ENCODE measurements at regions not wholly inside any gene's neighbourhood (a gene's known extent, or its start where the extent isn't known, plus 50 kb on each side); places are given as distances from the start of the nearest gene placed in this dataset.

DNA sequence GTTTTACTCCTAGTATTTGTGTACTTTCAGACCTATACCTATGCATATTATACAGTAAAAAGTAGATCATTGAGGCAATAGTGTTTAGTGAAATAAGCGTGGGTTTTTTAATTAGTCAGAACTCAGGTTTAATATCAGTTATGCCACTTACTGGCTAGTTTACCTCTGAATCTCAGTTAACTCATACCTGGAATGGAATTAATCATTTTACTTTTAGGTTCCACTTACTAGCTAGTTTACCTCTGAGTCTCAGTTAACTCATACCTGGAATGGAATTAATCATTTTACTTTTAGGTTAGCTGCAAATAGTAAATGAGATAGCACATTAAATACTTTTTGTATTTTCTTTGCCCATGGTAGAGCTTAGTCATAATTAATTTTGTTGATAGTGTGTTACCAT lies 475.7 kb downstream of the CCER1 start:
- Histone ChIP-seq H2AFZ (ENCODE audit: low read length) (no peak overlapping the region), H3K4me3 (replicated peaks in 1 of 4; ENCODE audit: control extremely low read depth in 1 of 4, insufficient read depth in 1 of 4, low read depth in 3 of 4, low read length in 4 of 4) (no peak overlapping the region), H3K36me3 (ENCODE audit: control insufficient read depth, insufficient read depth, low read length) (no peaks in the 10 kb centered on the region), H3K4me1 (ENCODE audit: control insufficient read depth, extremely low read depth, insufficient read depth, low read length) (no peaks in the 10 kb centered on the region), H3K9ac (ENCODE audit: insufficient read depth, low read length) (no peak overlapping the region), H3K27ac (ENCODE audit: insufficient read depth, low read length) (no peak overlapping the region), H4K20me1 (ENCODE audit: control insufficient read depth, extremely low read depth, insufficient read depth, low read length) (no peaks in the 10 kb centered on the region), H3K4me2 (ENCODE audit: extremely low read depth, insufficient read depth, low read length) (no peak overlapping the region), H3K27me3 (ENCODE audit: control insufficient read depth, insufficient read depth, low read length) (no peaks in the 10 kb centered on the region), H3K79me2 (ENCODE audit: control insufficient read depth, insufficient read depth, low read length) (no peaks in the 10 kb centered on the region), H3K9me3 (ENCODE audit: control insufficient read depth, insufficient read depth, low read depth, low read length) (no peaks in the 10 kb centered on the region)
- TF ChIP-seq EZH2 (IDR thresholded peaks at IDR 0.05; ENCODE audit: low read length, missing control alignments) = no peak
- TF ChIP-seq, protein P1, sequence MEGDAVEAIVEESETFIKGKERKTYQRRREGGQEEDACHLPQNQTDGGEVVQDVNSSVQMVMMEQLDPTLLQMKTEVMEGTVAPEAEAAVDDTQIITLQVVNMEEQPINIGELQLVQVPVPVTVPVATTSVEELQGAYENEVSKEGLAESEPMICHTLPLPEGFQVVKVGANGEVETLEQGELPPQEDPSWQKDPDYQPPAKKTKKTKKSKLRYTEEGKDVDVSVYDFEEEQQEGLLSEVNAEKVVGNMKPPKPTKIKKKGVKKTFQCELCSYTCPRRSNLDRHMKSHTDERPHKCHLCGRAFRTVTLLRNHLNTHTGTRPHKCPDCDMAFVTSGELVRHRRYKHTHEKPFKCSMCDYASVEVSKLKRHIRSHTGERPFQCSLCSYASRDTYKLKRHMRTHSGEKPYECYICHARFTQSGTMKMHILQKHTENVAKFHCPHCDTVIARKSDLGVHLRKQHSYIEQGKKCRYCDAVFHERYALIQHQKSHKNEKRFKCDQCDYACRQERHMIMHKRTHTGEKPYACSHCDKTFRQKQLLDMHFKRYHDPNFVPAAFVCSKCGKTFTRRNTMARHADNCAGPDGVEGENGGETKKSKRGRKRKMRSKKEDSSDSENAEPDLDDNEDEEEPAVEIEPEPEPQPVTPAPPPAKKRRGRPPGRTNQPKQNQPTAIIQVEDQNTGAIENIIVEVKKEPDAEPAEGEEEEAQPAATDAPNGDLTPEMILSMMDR (conservative IDR thresholded peaks at IDR 0.05 in 1 of 2, IDR thresholded peaks at IDR 0.05 in 1 of 2; ENCODE audit: low read depth in 1 of 2, low read length in 2 of 2) = no peak
- DNase-seq (ENCODE audit: low read depth in 2 of 2) = no peak

DNA sequence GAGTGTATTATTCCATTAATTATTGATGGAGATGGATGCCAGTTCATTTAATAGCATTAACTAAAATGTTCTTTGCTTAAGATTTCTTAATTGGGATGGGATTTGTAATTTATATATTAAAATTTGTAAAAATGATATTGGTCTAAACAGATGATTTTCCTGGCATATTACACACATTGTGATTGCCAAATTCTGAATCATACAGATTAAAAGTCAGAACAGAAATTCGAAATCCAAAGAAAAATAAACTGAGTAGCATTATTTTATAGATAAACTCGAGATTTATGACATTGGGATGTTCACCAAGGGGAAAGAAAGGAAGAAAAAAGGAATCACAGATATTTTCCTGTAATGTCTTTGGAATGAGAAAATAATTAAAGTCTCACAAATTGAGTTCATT lies 481.1 kb downstream of the CCER1 start:
- no peak overlapping the region for H3K9ac ChIP-seq (ENCODE audit: insufficient read depth, low read length)

DNA sequence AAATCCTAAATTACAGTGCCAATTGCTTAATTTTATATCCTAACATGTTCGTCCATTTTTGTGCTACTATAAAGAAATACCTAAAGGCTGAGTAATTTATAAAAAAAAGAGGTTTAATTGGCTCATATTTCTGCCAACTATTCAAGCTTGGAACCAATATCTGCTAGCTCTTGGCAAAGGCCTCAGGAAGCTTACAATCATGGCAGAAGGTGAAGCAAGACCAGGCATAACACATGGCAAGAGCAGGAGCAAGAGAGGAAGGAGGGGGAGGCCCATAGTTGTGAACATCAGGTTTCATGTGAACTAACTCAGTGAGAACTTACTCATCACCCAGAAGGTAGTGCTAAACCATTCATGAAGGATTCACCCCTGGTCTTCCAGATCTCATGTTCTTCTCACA lies 494.3 kb downstream of the CCER1 start:
- no peaks in the 10 kb centered on the region for H3K79me2 ChIP-seq (ENCODE audit: control insufficient read depth, insufficient read depth, low read length)
- no peaks in the 10 kb centered on the region for H3K4me1 ChIP-seq (ENCODE audit: control insufficient read depth, extremely low read depth, insufficient read depth, low read length)
- H3K9me3 ChIP-seq (ENCODE audit: control insufficient read depth, insufficient read depth, low read depth, low read length) = no peaks in the 10 kb centered on the region
- H3K4me2 ChIP-seq (ENCODE audit: extremely low read depth, insufficient read depth, low read length) = no peak overlapping the region
- no peaks in the 10 kb centered on the region for H3K27me3 ChIP-seq (ENCODE audit: control insufficient read depth, insufficient read depth, low read length)
- H3K9ac ChIP-seq (ENCODE audit: insufficient read depth, low read length) = no peak overlapping the region
- TF ChIP-seq EZH2 (IDR thresholded peaks at IDR 0.05; ENCODE audit: low read length, missing control alignments) = no peak
- TF ChIP-seq, protein P1 (conservative IDR thresholded peaks at IDR 0.05 in 1 of 2, IDR thresholded peaks at IDR 0.05 in 1 of 2; ENCODE audit: low read depth in 1 of 2, low read length in 2 of 2) = no peak
- H2AFZ ChIP-seq (ENCODE audit: low read length) = no peak overlapping the region
- no peak overlapping the region for H3K4me3 ChIP-seq (replicated peaks in 1 of 4; ENCODE audit: control extremely low read depth in 1 of 4, insufficient read depth in 1 of 4, low read depth in 3 of 4, low read length in 4 of 4)
- H4K20me1 ChIP-seq (ENCODE audit: control insufficient read depth, extremely low read depth, insufficient read depth, low read length) = no peaks in the 10 kb centered on the region
- no peaks in the 10 kb centered on the region for H3K36me3 ChIP-seq (ENCODE audit: control insufficient read depth, insufficient read depth, low read length)
- peak; percentile 3 to 16 for DNase-seq (ENCODE audit: low read depth in 2 of 2)
- no peak overlapping the region for H3K27ac ChIP-seq (ENCODE audit: insufficient read depth, low read length)

More for the DNA sequence above, 481.1 kb downstream of the CCER1 start:
- Histone ChIP-seq H2AFZ (ENCODE audit: low read length) (no peak overlapping the region), H3K9me3 (ENCODE audit: control insufficient read depth, insufficient read depth, low read depth, low read length) (no peaks in the 10 kb centered on the region), H4K20me1 (ENCODE audit: control insufficient read depth, extremely low read depth, insufficient read depth, low read length) (no peaks in the 10 kb centered on the region), H3K27ac (ENCODE audit: insufficient read depth, low read length) (no peak overlapping the region), H3K4me3 (replicated peaks in 1 of 4; ENCODE audit: control extremely low read depth in 1 of 4, insufficient read depth in 1 of 4, low read depth in 3 of 4, low read length in 4 of 4) (no peak overlapping the region), H3K4me1 (ENCODE audit: control insufficient read depth, extremely low read depth, insufficient read depth, low read length) (no peaks in the 10 kb centered on the region), H3K27me3 (ENCODE audit: control insufficient read depth, insufficient read depth, low read length) (no peaks in the 10 kb centered on the region), H3K79me2 (ENCODE audit: control insufficient read depth, insufficient read depth, low read length) (no peaks in the 10 kb centered on the region), H3K36me3 (ENCODE audit: control insufficient read depth, insufficient read depth, low read length) (no peaks in the 10 kb centered on the region), H3K4me2 (ENCODE audit: extremely low read depth, insufficient read depth, low read length) (no peak overlapping the region)
- peak in 1 of 2 donors; percentile 48 for DNase-seq (ENCODE audit: low read depth in 2 of 2)
- TF ChIP-seq, protein P1 (conservative IDR thresholded peaks at IDR 0.05 in 1 of 2, IDR thresholded peaks at IDR 0.05 in 1 of 2; ENCODE audit: low read depth in 1 of 2, low read length in 2 of 2) = no peak
- TF ChIP-seq EZH2 (IDR thresholded peaks at IDR 0.05; ENCODE audit: low read length, missing control alignments) = no peak
